GM18511 (cell line): ENCODE measurements at regions not wholly inside any gene's neighbourhood (a gene's known extent, or its start where the extent isn't known, plus 50 kb on each side); places are given as distances from the start of the nearest gene placed in this dataset.

Experiments used
- ATAC-seq: cut with Tn5 transposase; IDR thresholded peaks from one replicate; pipeline ENCODE4 v1.9.1; 2021; ENCODE audit warnings: mild to moderate bottlenecking, moderate library complexity; ENCODE audit not compliant: unreplicated experiment

GRCh38 chr4:11518754-11519153 is 90.1 kb upstream of the HS3ST1 start:
- ATAC-seq, result no peak

GRCh38 chr4:11514779-11515419 is 86.2 kb upstream of the HS3ST1 start:
- ATAC-seq, result no peak

GRCh38 chr4:11514003-11514402 is 85.3 kb upstream of the HS3ST1 start:
- ATAC-seq, result no peak

- no peak for ATAC-seq
These were observed 84.2 kb upstream of the HS3ST1 start for GRCh38 chr4:11512871-11513270.

- no peak for ATAC-seq
These were observed 82.6 kb upstream of the HS3ST1 start for GRCh38 chr4:11511321-11511720.

GRCh38 chr4:11507920-11508319 is 79.2 kb upstream of the HS3ST1 start:
- ATAC-seq, result no peak

GRCh38 chr4:11506194-11506593 is 77.5 kb upstream of the HS3ST1 start:
- no peak for ATAC-seq

- no peak for ATAC-seq
These were observed 76.7 kb upstream of the HS3ST1 start for GRCh38 chr4:11505221-11505971.

- no peak for ATAC-seq
These were observed 74.5 kb upstream of the HS3ST1 start for GRCh38 chr4:11503166-11503565.

GRCh38 chr4:11497972-11498371 is 69.3 kb upstream of the HS3ST1 start:
- ATAC-seq, result no peak

GRCh38 chr4:11497212-11497806 is 68.6 kb upstream of the HS3ST1 start:
- ATAC-seq, result no peak

GRCh38 chr4:11496351-11496829 is 67.7 kb upstream of the HS3ST1 start:
- ATAC-seq, result no peak

GRCh38 chr4:11495818-11496217 is 67.1 kb upstream of the HS3ST1 start:
- ATAC-seq, result no peak

- no peak for ATAC-seq
These were observed 66.6 kb upstream of the HS3ST1 start for GRCh38 chr4:11495291-11495690.

GRCh38 chr4:11494232-11494631 is 65.5 kb upstream of the HS3ST1 start:
- no peak for ATAC-seq

- no peak for ATAC-seq
These were observed 60.9 kb upstream of the HS3ST1 start for GRCh38 chr4:11489453-11490083.

- no peak for ATAC-seq
These were observed 60.2 kb upstream of the HS3ST1 start for GRCh38 chr4:11488657-11489452.

- no peak for ATAC-seq
These were observed 59.3 kb upstream of the HS3ST1 start for GRCh38 chr4:11487868-11488544.

GRCh38 chr4:11487139-11487538 is 58.4 kb upstream of the HS3ST1 start:
- no peak for ATAC-seq

- ATAC-seq, result no peak
These were observed 57.2 kb upstream of the HS3ST1 start for GRCh38 chr4:11485926-11486325.
